HG02588 (cell line): ENCODE measurements at regions not wholly inside any gene's neighbourhood (a gene's known extent, or its start where the extent isn't known, plus 50 kb on each side); places are given as distances from the start of the nearest gene placed in this dataset.
"Not testable (repeated sequence)": the region's sequence is repeated elsewhere in the genome, so short reads cannot be mapped to it uniquely, and the experiment has no call there.

Experiments
- ATAC-seq: cut with Tn5 transposase; IDR thresholded peaks from one replicate; pipeline ENCODE4 v1.9.1; 2021; ENCODE audit warnings: mild to moderate bottlenecking, moderate library complexity; ENCODE audit not compliant: unreplicated experiment

- ATAC-seq, result no peak
Measured at GRCh38 chr4:155026715-155027114, 181.7 kb upstream of the NPY2R start.

DNA sequence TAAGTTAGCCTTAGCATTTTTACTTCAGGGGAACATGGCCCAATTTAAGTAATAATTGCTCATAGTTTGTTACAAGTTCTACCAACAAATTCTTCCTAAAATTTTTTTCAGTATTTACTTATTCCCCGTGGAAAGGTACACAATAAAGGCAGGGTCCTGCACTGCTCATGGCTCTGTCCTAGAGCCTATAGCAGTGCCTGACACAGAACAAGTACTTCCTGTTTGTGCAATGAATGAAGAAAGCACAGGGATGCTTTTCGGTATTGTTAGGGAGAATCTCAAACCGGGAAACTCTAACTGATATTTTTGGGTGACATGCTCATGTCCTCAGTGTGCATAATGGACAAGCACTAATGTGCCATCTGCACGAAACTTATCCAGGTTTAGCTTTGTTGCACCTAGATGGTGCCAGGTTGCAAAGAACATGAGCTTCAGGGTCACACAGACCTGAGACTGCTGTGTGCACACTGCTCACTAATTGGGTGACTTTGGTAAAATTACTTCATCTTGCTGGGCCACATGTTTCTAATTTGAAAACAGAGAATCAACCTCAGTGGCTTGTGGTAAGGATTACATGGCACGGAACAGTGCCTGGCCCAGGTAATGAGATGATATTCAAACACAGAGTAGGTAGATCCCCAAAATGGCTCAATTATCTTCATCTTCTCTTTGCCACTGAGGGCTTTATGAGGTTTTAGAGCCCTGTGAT lies 175.8 kb upstream of the NPY2R start:
- no peak for ATAC-seq

DNA sequence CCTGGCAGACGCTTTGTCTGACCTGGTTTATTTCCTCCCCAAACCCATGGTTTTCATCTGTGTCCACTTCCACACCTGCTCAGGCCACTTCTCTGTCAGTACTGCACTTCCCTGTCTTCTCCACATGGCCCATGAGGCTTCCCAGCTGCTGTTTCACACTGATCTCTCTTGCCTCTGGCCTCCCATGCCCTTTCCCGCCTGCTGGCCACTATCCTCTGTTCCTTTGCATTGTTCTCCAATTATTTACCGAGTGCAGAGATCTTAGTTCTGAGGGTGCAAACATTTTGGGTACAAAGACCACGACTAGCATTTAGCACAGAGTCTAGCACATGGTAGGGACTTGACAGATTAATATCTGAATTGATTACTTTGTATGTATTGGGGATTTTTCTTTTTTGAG lies 174.8 kb upstream of the NPY2R start:
- ATAC-seq, result no peak

GRCh38 chr4:155037031-155037430 lies 171.4 kb upstream of the NPY2R start:
- ATAC-seq, result no peak

- no peak for ATAC-seq
Measured at GRCh38 chr4:155038459-155038858, 170.0 kb upstream of the NPY2R start.

DNA sequence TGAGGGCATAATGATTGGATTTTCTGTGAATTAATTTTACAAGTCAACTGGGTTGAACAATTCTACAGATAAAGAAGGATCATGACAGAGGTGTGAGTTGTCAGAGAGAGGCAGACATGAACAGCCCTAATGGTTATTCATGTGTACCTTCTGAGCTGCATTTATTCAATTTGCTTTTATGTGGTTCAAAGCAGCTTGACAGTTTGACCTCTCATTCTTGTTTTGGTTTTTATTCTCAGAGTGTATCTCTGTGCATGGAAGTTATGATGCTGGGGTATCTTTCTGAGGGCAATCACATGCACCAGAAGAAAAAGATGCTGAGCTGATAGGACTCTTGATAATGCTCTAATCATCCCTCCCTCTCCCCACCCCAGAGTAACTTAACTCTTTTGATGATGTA lies 169.3 kb upstream of the NPY2R start:
- no peak for ATAC-seq

DNA sequence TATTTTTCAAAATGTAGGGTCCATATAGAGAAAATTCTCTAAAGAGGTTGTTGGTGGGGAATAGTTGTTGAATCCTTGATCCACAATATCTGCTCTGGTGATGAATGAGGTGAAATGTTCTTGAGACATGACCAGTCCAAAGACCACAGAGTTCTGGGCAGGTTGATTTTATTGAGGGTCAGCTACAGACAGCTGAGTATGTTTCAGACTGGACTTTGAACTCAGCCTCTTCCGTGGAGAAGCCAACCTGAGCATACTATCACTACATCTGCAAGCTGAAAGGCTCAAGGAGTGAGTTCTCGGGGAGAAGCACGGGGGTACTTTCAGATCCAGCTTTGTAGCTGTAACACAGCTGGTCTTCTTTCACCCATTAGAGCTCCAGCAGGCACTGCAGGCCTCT lies 168.4 kb upstream of the NPY2R start:
- no peak for ATAC-seq

DNA sequence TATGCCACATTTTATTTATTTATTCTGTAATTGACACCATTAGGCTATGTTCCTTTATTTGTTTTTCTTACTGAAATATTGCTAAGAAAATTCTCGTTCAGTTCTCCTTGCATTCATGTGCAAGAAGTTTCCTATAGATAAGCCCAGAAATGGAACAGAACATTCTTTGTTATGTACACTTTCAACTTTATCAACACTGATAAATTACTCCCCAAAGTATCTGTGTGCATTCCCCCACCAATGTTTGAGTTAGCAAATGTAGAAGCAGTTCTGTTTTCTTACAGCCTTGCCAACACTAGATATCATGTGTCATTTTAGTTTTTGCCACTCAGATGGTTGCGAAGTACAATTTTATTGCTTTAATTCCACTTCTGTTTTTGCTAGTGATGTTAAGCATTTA lies 166.4 kb upstream of the NPY2R start:
- ATAC-seq, result no peak

GRCh38 chr4:155044251-155044650 lies 164.2 kb upstream of the NPY2R start:
- not testable (repeated sequence) for ATAC-seq

GRCh38 chr4:155047755-155048154 lies 160.7 kb upstream of the NPY2R start:
- no peak for ATAC-seq

GRCh38 chr4:155054042-155054441 lies 154.4 kb upstream of the NPY2R start:
- not testable (repeated sequence) for ATAC-seq

- no peak for ATAC-seq
Measured at GRCh38 chr4:155060419-155060818, 148.0 kb upstream of the NPY2R start.

- no peak for ATAC-seq
Measured at GRCh38 chr4:155060873-155061272, 147.6 kb upstream of the NPY2R start.

DNA sequence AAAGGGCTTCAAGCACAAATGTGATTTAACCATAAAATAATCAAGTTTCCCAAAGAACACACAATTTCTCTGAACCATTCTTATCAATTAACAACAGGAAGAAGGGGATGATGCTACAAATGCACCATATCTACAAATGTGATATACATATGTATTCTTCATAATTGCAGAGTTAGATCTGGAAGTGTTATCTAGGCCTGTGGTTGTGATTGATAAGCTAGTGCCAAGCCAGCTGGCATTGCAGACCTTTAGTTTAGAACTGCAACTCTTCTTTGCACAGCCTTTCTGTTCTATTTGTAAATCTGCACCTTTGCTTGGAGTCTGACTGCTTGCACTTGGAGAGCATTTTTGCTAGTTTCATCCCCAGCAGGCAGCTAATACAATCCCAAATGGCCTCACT lies 145.5 kb upstream of the NPY2R start:
- no peak for ATAC-seq

- not testable (repeated sequence) for ATAC-seq
Measured at GRCh38 chr4:155064934-155065333, 143.5 kb upstream of the NPY2R start.

DNA sequence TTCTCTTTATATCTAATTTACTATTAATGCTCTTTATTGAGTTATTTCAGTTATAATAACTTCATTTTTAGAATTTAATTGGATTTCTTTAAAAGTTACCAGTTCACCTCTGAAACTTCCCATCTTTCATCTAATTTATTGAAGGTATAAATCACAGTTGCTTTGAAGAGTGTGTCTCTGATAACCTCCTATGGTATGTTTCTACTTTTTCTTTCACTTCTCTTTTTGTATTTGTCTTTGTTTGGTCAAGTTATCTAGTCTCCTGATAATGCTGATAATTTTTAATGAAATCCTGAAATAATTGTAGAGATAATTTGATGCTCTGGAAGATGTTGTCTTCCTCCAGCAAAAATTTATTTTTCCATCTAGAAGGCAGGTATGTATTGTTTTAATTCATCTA lies 141.6 kb upstream of the NPY2R start:
- ATAC-seq, result no peak

DNA sequence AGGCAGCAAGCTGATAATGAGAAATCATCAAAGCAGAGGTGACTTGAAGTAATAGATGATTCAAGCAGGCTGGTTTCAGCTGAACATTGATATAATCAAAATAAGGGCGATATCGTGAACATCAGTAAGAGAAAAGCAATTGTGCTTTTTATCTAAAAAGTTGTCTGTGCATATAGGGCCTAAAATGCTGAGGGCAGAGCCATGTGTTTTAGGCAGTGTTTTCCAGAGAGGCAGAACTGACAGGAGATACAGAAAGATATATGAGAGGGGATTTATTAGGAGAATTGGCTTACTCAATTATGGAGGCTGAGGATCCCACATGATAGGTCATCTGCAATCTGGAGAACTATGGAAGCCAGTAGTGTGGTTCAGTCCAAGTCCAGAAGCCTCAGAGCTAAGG lies 136.5 kb upstream of the NPY2R start:
- no peak for ATAC-seq

DNA sequence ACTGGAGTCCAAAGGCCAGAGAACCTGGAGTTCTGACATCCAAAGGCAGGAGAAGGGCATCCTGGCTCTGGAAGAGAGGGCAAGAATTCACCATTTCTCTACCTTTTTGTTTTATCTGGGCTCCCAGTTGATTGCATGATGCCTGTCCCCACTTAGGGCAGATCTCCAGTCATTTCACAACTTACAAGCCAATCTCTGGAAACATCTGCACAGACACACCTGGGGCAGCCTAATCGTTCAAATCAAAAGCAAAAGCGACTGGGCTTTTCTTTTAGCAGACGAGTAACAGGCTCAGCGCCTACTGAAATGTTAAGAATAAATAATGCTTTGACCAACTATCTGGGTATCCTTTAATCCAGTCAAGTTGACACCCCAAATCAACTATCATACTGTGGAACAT lies 136.0 kb upstream of the NPY2R start:
- no peak for ATAC-seq

GRCh38 chr4:155073852-155074251 lies 134.6 kb upstream of the NPY2R start:
- no peak for ATAC-seq

- ATAC-seq, result no peak
Measured at GRCh38 chr4:155076256-155076785, 132.1 kb upstream of the NPY2R start.

- no peak for ATAC-seq
Measured at GRCh38 chr4:155077452-155078229, 130.8 kb upstream of the NPY2R start.

DNA sequence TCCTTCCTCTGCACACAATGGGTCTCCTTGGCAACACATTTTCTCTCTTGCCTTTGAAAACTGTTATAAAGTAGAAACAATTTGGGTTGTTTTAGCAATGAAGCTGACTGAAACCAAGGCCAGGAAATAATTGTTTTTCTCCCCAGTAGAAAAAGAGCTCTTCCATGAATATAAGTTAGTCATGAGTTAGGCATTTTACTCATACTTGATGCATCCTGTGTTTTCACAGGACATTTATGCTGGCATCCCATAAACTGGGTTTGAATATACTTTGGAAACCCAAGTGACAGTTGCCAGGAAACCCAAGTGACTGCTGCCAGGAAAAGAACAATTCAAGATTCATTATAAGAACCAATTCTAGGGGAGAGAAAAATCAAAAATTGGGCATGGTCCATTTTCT lies 128.6 kb upstream of the NPY2R start:
- no peak for ATAC-seq
